ENCODE measurements at regions not wholly inside any gene's neighbourhood (a gene's known extent, or its start where the extent isn't known, plus 50 kb on each side); places are given as distances from the start of the nearest gene placed in this dataset.
A peak's percentile ranks its signal among the peaks of the same experiment; 100 is the strongest.

- Histone ChIP-seq H3K27me3 (ENCODE audit: control insufficient read depth, insufficient read depth, low read length) (no peaks in the 10 kb centered on the region; the same call in 1 of the 2 replicates), H3K9me3 (ENCODE audit: control insufficient read depth, insufficient read depth, low read depth, low read length) (no peaks in the 10 kb centered on the region), H3K36me3 (ENCODE audit: control insufficient read depth, insufficient read depth, low read length) (no peaks in the 10 kb centered on the region), H3K4me3 (ENCODE audit: low read depth, low read length) (no peak overlapping the region), H3K27ac (ENCODE audit: low read depth, low read length) (no peak overlapping the region), H3K4me1 (ENCODE audit: control insufficient read depth, insufficient read depth, low read length) (peaks cover 15% of the 10 kb centered on the region), H3K9ac (ENCODE audit: low read length) (no peak overlapping the region)
These were observed 175.5 kb upstream of the CASK start for GRCh38 chrX:42098900-42099299.

DNA sequence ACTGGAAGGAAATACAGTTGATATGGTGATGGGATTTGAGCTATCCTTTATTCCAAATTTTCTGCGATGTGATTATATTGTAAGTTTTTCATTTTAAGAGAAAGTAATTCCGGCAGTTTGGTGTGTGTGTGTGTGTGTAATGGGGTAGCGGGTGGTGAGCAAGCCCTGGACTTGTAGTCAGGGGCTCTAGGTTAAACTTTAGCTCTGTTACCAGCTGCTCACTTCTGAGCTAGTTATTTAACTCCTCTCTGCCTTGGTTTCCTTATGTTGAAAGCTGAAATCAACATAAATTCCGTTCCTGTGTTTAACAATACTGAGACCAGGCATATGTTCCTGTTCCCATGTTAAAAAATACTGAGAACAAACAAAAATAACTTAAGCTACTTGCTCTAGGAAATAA is 174.1 kb upstream of the CASK start:
- H3K27me3 ChIP-seq (ENCODE audit: control insufficient read depth, insufficient read depth, low read length) = no peaks in the 10 kb centered on the region; the same call in 1 of the 2 replicates

GRCh38 chrX:42096265-42096920 is 173.0 kb upstream of the CASK start:
- Histone ChIP-seq H3K4me3 (ENCODE audit: low read depth, low read length) (no peak overlapping the region), H3K27me3 (ENCODE audit: control insufficient read depth, insufficient read depth, low read length) (no peaks in the 10 kb centered on the region; the same call in 1 of the 2 replicates), H3K9ac (ENCODE audit: low read length) (no peak overlapping the region), H3K9me3 (ENCODE audit: control insufficient read depth, insufficient read depth, low read depth, low read length) (no peaks in the 10 kb centered on the region), H3K27ac (ENCODE audit: low read depth, low read length) (no peak overlapping the region), H3K4me1 (ENCODE audit: control insufficient read depth, insufficient read depth, low read length) (peaks cover 25% of the 10 kb centered on the region), H3K36me3 (ENCODE audit: control insufficient read depth, insufficient read depth, low read length) (no peaks in the 10 kb centered on the region)

More for the DNA sequence above, 174.1 kb upstream of the CASK start:
- H3K4me3 ChIP-seq (ENCODE audit: low read depth, low read length) = no peak overlapping the region
- peaks cover 22% of the 10 kb centered on the region for H3K4me1 ChIP-seq (ENCODE audit: control insufficient read depth, insufficient read depth, low read length)
- no peaks in the 10 kb centered on the region for H3K9me3 ChIP-seq (ENCODE audit: control insufficient read depth, insufficient read depth, low read depth, low read length)
- no peaks in the 10 kb centered on the region for H3K36me3 ChIP-seq (ENCODE audit: control insufficient read depth, insufficient read depth, low read length)
- no peak overlapping the region for H3K27ac ChIP-seq (ENCODE audit: low read depth, low read length)
- no peak overlapping the region for H3K9ac ChIP-seq (ENCODE audit: low read length)

- peaks cover 44% of the 10 kb centered on the region for H3K4me1 ChIP-seq (ENCODE audit: control insufficient read depth, insufficient read depth, low read length)
- H3K4me3 ChIP-seq (ENCODE audit: low read depth, low read length) = no peak overlapping the region
- H3K9me3 ChIP-seq (ENCODE audit: control insufficient read depth, insufficient read depth, low read depth, low read length) = no peaks in the 10 kb centered on the region
- H3K27me3 ChIP-seq (ENCODE audit: control insufficient read depth, insufficient read depth, low read length) = no peaks in the 10 kb centered on the region; the same call in 1 of the 2 replicates
- no peak overlapping the region for H3K9ac ChIP-seq (ENCODE audit: low read length)
- no peaks in the 10 kb centered on the region for H3K36me3 ChIP-seq (ENCODE audit: control insufficient read depth, insufficient read depth, low read length)
- 0 out of 2 replicates have a peak overlapping the region, but pooled peaks have one; percentile 8 for H3K27ac ChIP-seq (ENCODE audit: low read depth, low read length)
These were observed 170.9 kb upstream of the CASK start for GRCh38 chrX:42094218-42094617.

DNA sequence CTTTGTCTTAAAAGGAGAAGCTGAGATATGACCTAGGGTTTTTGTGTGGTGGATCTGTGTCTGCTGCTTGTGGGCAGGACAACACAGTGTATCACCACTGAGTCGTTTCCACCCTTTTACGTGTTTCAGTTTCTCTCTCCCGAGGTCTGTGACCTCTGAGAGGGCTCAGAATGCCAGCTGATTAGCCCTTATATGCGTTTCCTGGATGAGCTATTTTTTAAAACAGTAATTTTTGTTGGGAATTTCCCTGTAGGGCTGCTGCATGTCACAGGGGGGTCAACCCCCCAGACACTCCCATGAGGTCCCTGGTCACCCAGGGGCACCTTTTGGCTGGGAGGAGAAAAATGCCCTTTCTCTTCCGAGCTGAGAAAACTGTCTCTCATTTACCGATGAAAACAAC is 170.4 kb upstream of the CASK start:
- no peak overlapping the region for H3K9ac ChIP-seq (ENCODE audit: low read length)

DNA sequence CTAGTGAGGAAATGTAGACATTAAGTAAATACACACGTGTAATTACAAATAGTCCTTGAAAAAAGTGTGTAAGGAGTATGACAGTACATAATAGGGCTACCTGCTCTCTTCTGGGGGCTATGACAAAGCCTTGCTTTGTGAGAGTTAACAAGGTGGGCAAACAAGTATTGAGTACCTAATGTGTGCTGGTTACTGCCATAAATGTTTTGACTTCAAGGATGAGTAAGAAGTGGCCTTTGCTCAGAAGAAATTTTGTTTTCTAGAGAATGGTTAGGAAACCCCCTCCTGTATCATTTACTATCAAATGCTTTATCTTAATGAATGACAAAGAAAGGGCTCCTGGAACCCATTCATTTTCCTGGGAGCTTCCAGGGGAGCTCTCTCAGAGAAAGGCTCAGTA is 167.0 kb upstream of the CASK start:
- no peak overlapping the region for H3K4me3 ChIP-seq (ENCODE audit: low read depth, low read length)
- H3K27me3 ChIP-seq (ENCODE audit: control insufficient read depth, insufficient read depth, low read length) = no peaks in the 10 kb centered on the region; the same call in 1 of the 2 replicates
- no peaks in the 10 kb centered on the region for H3K9me3 ChIP-seq (ENCODE audit: control insufficient read depth, insufficient read depth, low read depth, low read length)
- no peak overlapping the region for H3K27ac ChIP-seq (ENCODE audit: low read depth, low read length)
- H3K36me3 ChIP-seq (ENCODE audit: control insufficient read depth, insufficient read depth, low read length) = no peaks in the 10 kb centered on the region
- peaks cover 50% of the 10 kb centered on the region for H3K4me1 ChIP-seq (ENCODE audit: control insufficient read depth, insufficient read depth, low read length)
- no peak overlapping the region for H3K9ac ChIP-seq (ENCODE audit: low read length)

More for the DNA sequence above, 170.4 kb upstream of the CASK start:
- H3K4me1 ChIP-seq (ENCODE audit: control insufficient read depth, insufficient read depth, low read length) = peaks cover 48% of the 10 kb centered on the region
- 0 out of 2 replicates have a peak overlapping the region, but pooled peaks have one; percentile 8 for H3K27ac ChIP-seq (ENCODE audit: low read depth, low read length)
- no peak overlapping the region for H3K4me3 ChIP-seq (ENCODE audit: low read depth, low read length)
- H3K36me3 ChIP-seq (ENCODE audit: control insufficient read depth, insufficient read depth, low read length) = no peaks in the 10 kb centered on the region
- no peaks in the 10 kb centered on the region for H3K9me3 ChIP-seq (ENCODE audit: control insufficient read depth, insufficient read depth, low read depth, low read length)
- no peaks in the 10 kb centered on the region; the same call in 1 of the 2 replicates for H3K27me3 ChIP-seq (ENCODE audit: control insufficient read depth, insufficient read depth, low read length)

DNA sequence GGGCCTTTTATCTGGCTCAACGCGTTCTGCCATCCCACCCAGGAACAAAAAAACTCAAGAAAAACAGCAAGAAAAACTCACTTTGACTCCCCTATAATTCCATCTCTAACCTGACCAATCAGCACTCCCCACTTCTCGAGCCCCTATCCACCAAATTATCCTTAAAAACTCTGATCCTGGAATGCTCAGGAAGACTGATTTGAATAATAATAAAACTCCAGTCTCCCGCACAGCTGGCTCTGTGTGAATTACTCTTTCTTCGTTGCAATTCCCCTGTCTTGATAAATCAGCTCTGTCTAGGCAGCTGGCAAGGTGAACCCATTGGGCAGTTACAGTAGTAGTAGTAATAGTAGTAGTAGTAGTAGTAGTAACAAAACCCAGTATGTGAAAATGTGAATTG is 165.7 kb upstream of the CASK start:
- Histone ChIP-seq H3K4me1 (ENCODE audit: control insufficient read depth, insufficient read depth, low read length) (peaks cover 45% of the 10 kb centered on the region), H3K9me3 (ENCODE audit: control insufficient read depth, insufficient read depth, low read depth, low read length) (no peaks in the 10 kb centered on the region), H3K36me3 (ENCODE audit: control insufficient read depth, insufficient read depth, low read length) (no peaks in the 10 kb centered on the region), H3K4me3 (ENCODE audit: low read depth, low read length) (no peak overlapping the region), H3K9ac (ENCODE audit: low read length) (no peak overlapping the region), H3K27ac (ENCODE audit: low read depth, low read length) (no peak overlapping the region; the same call in 1 of the 2 replicates), H3K27me3 (ENCODE audit: control insufficient read depth, insufficient read depth, low read length) (no peaks in the 10 kb centered on the region; the same call in 1 of the 2 replicates)

- H3K4me3 ChIP-seq (ENCODE audit: low read depth, low read length) = no peak overlapping the region
- H3K9me3 ChIP-seq (ENCODE audit: control insufficient read depth, insufficient read depth, low read depth, low read length) = no peaks in the 10 kb centered on the region
- peaks cover 37% of the 10 kb centered on the region for H3K4me1 ChIP-seq (ENCODE audit: control insufficient read depth, insufficient read depth, low read length)
These were observed 164.6 kb upstream of the CASK start for GRCh38 chrX:42087960-42088359.

DNA sequence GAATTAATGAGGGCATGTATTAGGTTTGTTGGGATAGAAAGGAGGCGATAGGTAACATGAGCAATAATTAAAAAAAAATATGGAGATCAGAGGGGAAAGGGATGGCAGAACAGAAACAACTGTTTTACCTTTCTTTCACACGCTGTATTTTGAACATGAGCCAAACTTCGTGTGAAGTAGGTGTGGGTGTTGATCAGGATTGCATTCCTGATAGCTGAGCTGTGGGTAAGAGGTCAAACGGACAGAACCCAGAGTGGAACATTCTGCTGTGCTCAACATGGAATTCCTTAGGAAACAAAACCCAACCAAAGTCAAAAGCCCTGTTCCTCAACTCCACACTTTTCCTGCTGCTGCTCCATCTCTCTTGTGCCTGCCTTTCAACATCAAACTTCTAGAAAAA is 162.5 kb upstream of the CASK start:
- peaks cover 30% of the 10 kb centered on the region for H3K4me1 ChIP-seq (ENCODE audit: control insufficient read depth, insufficient read depth, low read length)
- no peak overlapping the region for H3K4me3 ChIP-seq (ENCODE audit: low read depth, low read length)
- H3K27me3 ChIP-seq (ENCODE audit: control insufficient read depth, insufficient read depth, low read length) = no peaks in the 10 kb centered on the region; the same call in 1 of the 2 replicates
- H3K36me3 ChIP-seq (ENCODE audit: control insufficient read depth, insufficient read depth, low read length) = no peaks in the 10 kb centered on the region
- H3K27ac ChIP-seq (ENCODE audit: low read depth, low read length) = no peak overlapping the region
- H3K9ac ChIP-seq (ENCODE audit: low read length) = no peak overlapping the region
- no peaks in the 10 kb centered on the region for H3K9me3 ChIP-seq (ENCODE audit: control insufficient read depth, insufficient read depth, low read depth, low read length)

More at GRCh38 chrX:42087960-42088359, 164.6 kb upstream of the CASK start:
- Histone ChIP-seq H3K27ac (ENCODE audit: low read depth, low read length) (0 out of 2 replicates have a peak overlapping the region, but pooled peaks have one; percentile 33), H3K36me3 (ENCODE audit: control insufficient read depth, insufficient read depth, low read length) (no peaks in the 10 kb centered on the region), H3K27me3 (ENCODE audit: control insufficient read depth, insufficient read depth, low read length) (no peaks in the 10 kb centered on the region; the same call in 1 of the 2 replicates), H3K9ac (ENCODE audit: low read length) (no peak overlapping the region)

GRCh38 chrX:42079968-42080367 is 156.6 kb upstream of the CASK start:
- Histone ChIP-seq H3K27ac (ENCODE audit: low read depth, low read length) (no peak overlapping the region), H3K4me1 (ENCODE audit: control insufficient read depth, insufficient read depth, low read length) (no peaks in the 10 kb centered on the region), H3K4me3 (ENCODE audit: low read depth, low read length) (no peak overlapping the region), H3K9ac (ENCODE audit: low read length) (no peak overlapping the region), H3K9me3 (ENCODE audit: control insufficient read depth, insufficient read depth, low read depth, low read length) (peaks cover 6% of the 10 kb centered on the region; the same call in 1 of the 2 replicates), H3K36me3 (ENCODE audit: control insufficient read depth, insufficient read depth, low read length) (no peaks in the 10 kb centered on the region), H3K27me3 (ENCODE audit: control insufficient read depth, insufficient read depth, low read length) (no peaks in the 10 kb centered on the region; the same call in 1 of the 2 replicates)

- no peak overlapping the region for H3K4me3 ChIP-seq (ENCODE audit: low read depth, low read length)
- H3K9me3 ChIP-seq (ENCODE audit: control insufficient read depth, insufficient read depth, low read depth, low read length) = peaks cover 6% of the 10 kb centered on the region; the same call in 1 of the 2 replicates
- H3K4me1 ChIP-seq (ENCODE audit: control insufficient read depth, insufficient read depth, low read length) = no peaks in the 10 kb centered on the region
- H3K36me3 ChIP-seq (ENCODE audit: control insufficient read depth, insufficient read depth, low read length) = no peaks in the 10 kb centered on the region
- no peaks in the 10 kb centered on the region; the same call in 1 of the 2 replicates for H3K27me3 ChIP-seq (ENCODE audit: control insufficient read depth, insufficient read depth, low read length)
- no peak overlapping the region for H3K27ac ChIP-seq (ENCODE audit: low read depth, low read length)
- no peak overlapping the region for H3K9ac ChIP-seq (ENCODE audit: low read length)
These were observed 154.3 kb upstream of the CASK start for GRCh38 chrX:42077675-42078074.

Measured in HUES6 (cell line).